Peyer's patch (tissue), 4 donors: ENCODE measurements at regions not wholly inside any gene's neighbourhood (a gene's known extent, or its start where the extent isn't known, plus 50 kb on each side); places are given as distances from the start of the nearest gene placed in this dataset.

Experiments
- CTCF ChIP-seq, 6 experiments: fragments of 450-650 bp in 4 of 6; fragments of 200-600 bp in 2 of 6; sonication (generic) in 1 of 6; IDR thresholded peaks; one replicate each; pipeline ENCODE4 v1.5.1; 2017 to 2019; ENCODE audit warnings: antibody characterized with exemption in 6 of 6, mild to moderate bottlenecking in 3 of 6, moderate library complexity in 1 of 6
- POLR2A ChIP-seq, 2 donors: fragments of 450-650 bp; IDR thresholded peaks; one replicate each; pipeline ENCODE4 v1.5.1; 2017; ENCODE audit warnings: antibody characterized with exemption in 2 of 2, mild to moderate bottlenecking in 2 of 2, moderate library complexity in 2 of 2

- TF ChIP-seq CTCF (IDR thresholded peaks at IDR 0.05) = no peak
- TF ChIP-seq POLR2A (IDR thresholded peaks at IDR 0.05) = no peak
Measured at GRCh38 chr15:47607695-47608094, 109.6 kb upstream of the SEMA6D start.
